Mesothelial cell of epicardium (in vitro differentiated cells): ENCODE measurements at regions not wholly inside any gene's neighbourhood (a gene's known extent, or its start where the extent isn't known, plus 50 kb on each side); places are given as distances from the start of the nearest gene placed in this dataset.

ENCODE experiments used
- DNase-seq, 2 experiments: peaks; one replicate each; pipeline ENCODE4 v3.0.0; 2021; ENCODE audit warnings: low spot score in 2 of 2; ENCODE audit not compliant: unreplicated experiment in 2 of 2
- H3K27ac Mint-ChIP-seq: 2 replicates; pipeline ENCODE4 v1.8.0; 2021; ENCODE audit warnings: mixed read lengths
- H3K27me3 Mint-ChIP-seq: 2 replicates; pipeline ENCODE4 v1.8.0; 2021; ENCODE audit warnings: low read depth, mixed read lengths
- H3K36me3 Mint-ChIP-seq: 2 replicates; pipeline ENCODE4 v1.8.0; 2021; ENCODE audit warnings: mixed read lengths
- H3K4me1 Mint-ChIP-seq: 2 replicates; pipeline ENCODE4 v1.8.0; 2021; ENCODE audit warnings: mixed read lengths
- H3K4me3 Mint-ChIP-seq: 2 replicates; pipeline ENCODE4 v1.8.0; 2021; ENCODE audit warnings: mild to moderate bottlenecking, moderate library complexity, mixed read lengths
- H3K9me3 Mint-ChIP-seq: 2 replicates; pipeline ENCODE4 v1.8.0; 2021; ENCODE audit warnings: mixed read lengths
- CTCF ChIP-seq: fragments of 200-600 bp; sonication (generic); IDR thresholded peaks from one replicate; pipeline ENCODE4 v1.5.0; 2021; ENCODE audit warnings: antibody characterized with exemption; ENCODE audit not compliant: unreplicated experiment

DNA sequence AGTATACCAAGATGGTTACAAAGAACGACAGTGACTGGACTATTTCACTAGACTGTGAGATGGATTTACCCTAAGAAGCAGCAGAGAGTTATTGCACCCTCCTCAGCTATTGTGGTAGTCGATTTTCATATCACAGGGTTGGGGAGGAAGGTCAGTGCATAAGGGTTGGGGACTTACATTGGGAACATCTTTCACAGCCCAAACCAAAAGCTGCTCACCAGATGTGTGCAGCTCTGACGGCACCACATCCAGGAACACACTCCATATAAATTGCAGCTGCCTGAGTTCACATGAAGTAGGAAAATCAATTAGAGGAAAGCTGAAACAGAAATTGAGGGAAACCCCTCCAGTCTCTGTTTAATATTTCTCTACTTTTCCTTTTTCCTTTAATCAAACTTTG, 470.5 kb upstream of the NRSN1 start:
- no peaks in the 10 kb centered on the region for H3K36me3 Mint-ChIP-seq
- DNase-seq: no peak
- peak overlapping the region; percentile 92 for H3K27ac Mint-ChIP-seq
- no peak for TF ChIP-seq CTCF
- H3K27me3 Mint-ChIP-seq: no peaks in the 10 kb centered on the region
- H3K4me1 Mint-ChIP-seq: peaks cover 70% of the 10 kb centered on the region
- H3K9me3 Mint-ChIP-seq: no peaks in the 10 kb centered on the region
- no peak overlapping the region for H3K4me3 Mint-ChIP-seq

- Mint-ChIP-seq H3K27ac (peak overlapping the region; percentile 75), H3K27me3 (no peaks in the 10 kb centered on the region), H3K36me3 (no peaks in the 10 kb centered on the region), H3K4me1 (peaks cover 60% of the 10 kb centered on the region), H3K4me3 (no peak overlapping the region), H3K9me3 (no peaks in the 10 kb centered on the region)
- DNase-seq: no peak
- no peak for TF ChIP-seq CTCF
Measured at GRCh38 chr6:23656255-23657194, 469.5 kb upstream of the NRSN1 start.

DNA sequence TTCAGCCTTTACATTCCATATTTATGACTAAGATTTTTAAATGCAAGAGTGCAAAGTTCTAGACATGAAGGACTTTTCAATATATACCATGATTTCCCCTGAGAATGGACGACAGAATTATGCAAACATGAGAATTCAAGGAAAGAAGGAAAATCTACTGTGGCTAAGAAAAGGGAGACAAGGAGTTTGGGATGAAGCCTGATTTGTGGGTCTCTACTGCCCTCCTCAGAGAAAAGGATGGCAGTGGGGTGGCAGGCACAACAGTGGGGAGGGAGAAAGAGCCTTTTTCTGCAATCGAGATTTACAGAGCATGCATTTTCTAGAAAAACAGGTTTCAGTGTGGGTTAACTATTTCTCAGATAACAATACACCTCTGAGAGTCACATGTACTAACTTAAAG, 466.9 kb upstream of the NRSN1 start:
- H3K4me3 Mint-ChIP-seq: no peak overlapping the region
- H3K36me3 Mint-ChIP-seq: no peaks in the 10 kb centered on the region
- no peak for DNase-seq
- no peaks in the 10 kb centered on the region for H3K27me3 Mint-ChIP-seq
- H3K4me1 Mint-ChIP-seq: peaks cover 66% of the 10 kb centered on the region
- peaks cover 2% of the 10 kb centered on the region for H3K9me3 Mint-ChIP-seq
- TF ChIP-seq CTCF: peak; percentile 48
- H3K27ac Mint-ChIP-seq: peak overlapping the region; percentile 51

DNA sequence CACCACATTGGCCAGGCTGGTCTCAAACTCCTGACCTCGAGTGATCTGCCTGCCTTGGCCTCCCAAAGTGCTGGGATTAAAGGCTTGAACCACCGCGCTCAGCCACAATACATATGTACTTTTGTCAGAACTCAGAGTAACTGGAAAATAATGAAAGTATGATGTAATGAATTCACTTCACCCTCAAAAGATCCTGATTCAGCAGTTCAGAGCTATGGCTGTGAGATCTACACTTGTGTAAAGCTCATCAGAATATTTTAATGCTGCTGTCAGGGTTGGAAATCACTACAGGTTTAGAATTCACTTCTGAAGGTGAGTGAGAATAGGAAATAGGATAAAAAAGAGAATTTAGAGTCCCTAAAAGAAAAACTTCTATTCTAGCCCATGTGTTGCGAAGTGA, 464.5 kb upstream of the NRSN1 start:
- Mint-ChIP-seq H3K27me3 (no peaks in the 10 kb centered on the region), H3K36me3 (peaks cover 3% of the 10 kb centered on the region), H3K9me3 (peaks cover 9% of the 10 kb centered on the region), H3K4me1 (peaks cover 47% of the 10 kb centered on the region), H3K27ac (peak overlapping the region; percentile 12), H3K4me3 (no peak overlapping the region)
- DNase-seq: no peak
- no peak for TF ChIP-seq CTCF

GRCh38 chr6:23663096-23663495, 462.9 kb upstream of the NRSN1 start:
- peaks cover 34% of the 10 kb centered on the region for H3K4me1 Mint-ChIP-seq
- peaks cover 14% of the 10 kb centered on the region for H3K36me3 Mint-ChIP-seq
- no peak for DNase-seq
- no peaks in the 10 kb centered on the region for H3K27me3 Mint-ChIP-seq
- H3K27ac Mint-ChIP-seq: peak overlapping the region; percentile 40
- peaks cover 25% of the 10 kb centered on the region for H3K9me3 Mint-ChIP-seq
- TF ChIP-seq CTCF: no peak
- H3K4me3 Mint-ChIP-seq: no peak overlapping the region
